ENCODE measurements at regions not wholly inside any gene's neighbourhood (a gene's known extent, or its start where the extent isn't known, plus 50 kb on each side); places are given as distances from the start of the nearest gene placed in this dataset.

GRCh38 chr6:113562248-113562647 is 294.9 kb upstream of the MARCKS start:
- Histone ChIP-seq H3K9me3 (no peaks in the 10 kb centered on the region), H3K4me1 (peaks cover 0 to 21% of the 10 kb centered on the region in 2 donors), H3K4me3 (no peak overlapping the region), H3K27me3 (no peaks in the 10 kb centered on the region), H3K27ac (no peak overlapping the region), H3K36me3 (no peaks in the 10 kb centered on the region)
- no peak for DNase-seq (ENCODE audit: low spot score)
- no peak for TF ChIP-seq CTCF (IDR thresholded peaks at IDR 0.05)

GRCh38 chr6:113564371-113565171 is 292.6 kb upstream of the MARCKS start:
- Histone ChIP-seq H3K36me3 (no peaks in the 10 kb centered on the region), H3K27me3 (no peaks in the 10 kb centered on the region), H3K9me3 (no peaks in the 10 kb centered on the region), H3K27ac (peak overlapping the region; percentile 65 to 67), H3K4me1 (peaks cover 0 to 15% of the 10 kb centered on the region in 2 donors), H3K4me3 (peak overlapping the region; percentile 10 to 38)
- peak; percentile 82 for DNase-seq (ENCODE audit: low spot score)
- peak in 1 of 2 donors; percentile 53 for TF ChIP-seq CTCF (IDR thresholded peaks at IDR 0.05)

- Histone ChIP-seq H3K27me3 (no peaks in the 10 kb centered on the region), H3K4me1 (peaks cover 0 to 15% of the 10 kb centered on the region in 2 donors), H3K36me3 (no peaks in the 10 kb centered on the region), H3K27ac (peak overlapping the region; percentile 65 to 67), H3K4me3 (peak overlapping the region; percentile 10 to 38), H3K9me3 (no peaks in the 10 kb centered on the region)
- TF ChIP-seq CTCF (IDR thresholded peaks at IDR 0.05): no peak
- no peak for DNase-seq (ENCODE audit: low spot score)
Measured at GRCh38 chr6:113565306-113565705, 291.8 kb upstream of the MARCKS start.

GRCh38 chr6:113570161-113570560 is 287.0 kb upstream of the MARCKS start:
- no peak overlapping the region for H3K27ac ChIP-seq
- H3K27me3 ChIP-seq: no peaks in the 10 kb centered on the region
- peaks cover 0 to 4% of the 10 kb centered on the region in 2 donors for H3K4me1 ChIP-seq
- H3K36me3 ChIP-seq: no peaks in the 10 kb centered on the region
- no peak for DNase-seq (ENCODE audit: low spot score)
- no peaks in the 10 kb centered on the region for H3K9me3 ChIP-seq
- TF ChIP-seq CTCF (IDR thresholded peaks at IDR 0.05): no peak
- H3K4me3 ChIP-seq: no peak overlapping the region

- no peak overlapping the region for H3K4me3 ChIP-seq
Measured at GRCh38 chr6:113570641-113571040, 286.5 kb upstream of the MARCKS start.

More at GRCh38 chr6:113570641-113571040, 286.5 kb upstream of the MARCKS start:
- H3K9me3 ChIP-seq: no peaks in the 10 kb centered on the region
- no peak for DNase-seq (ENCODE audit: low spot score)
- no peaks in the 10 kb centered on the region for H3K27me3 ChIP-seq
- no peaks in the 10 kb centered on the region for H3K4me1 ChIP-seq
- H3K27ac ChIP-seq: no peak overlapping the region
- no peaks in the 10 kb centered on the region for H3K36me3 ChIP-seq
- no peak for TF ChIP-seq CTCF (IDR thresholded peaks at IDR 0.05)
